ENCODE measurements at regions not wholly inside any gene's neighbourhood (a gene's known extent, or its start where the extent isn't known, plus 50 kb on each side); places are given as distances from the start of the nearest gene placed in this dataset.

- TF ChIP-seq POLR2A (IDR thresholded peaks at IDR 0.05) (no peak), CTCF (IDR thresholded peaks at IDR 0.05) (no peak), EP300 (IDR thresholded peaks at IDR 0.05) (no peak)
Measured at GRCh38 chr11:41989823-41990380, 530.5 kb upstream of the LRRC4C start.

Measured in stomach (tissue), 4 donors.